ENCODE measurements at regions not wholly inside any gene's neighbourhood (a gene's known extent, or its start where the extent isn't known, plus 50 kb on each side); places are given as distances from the start of the nearest gene placed in this dataset.

DNA sequence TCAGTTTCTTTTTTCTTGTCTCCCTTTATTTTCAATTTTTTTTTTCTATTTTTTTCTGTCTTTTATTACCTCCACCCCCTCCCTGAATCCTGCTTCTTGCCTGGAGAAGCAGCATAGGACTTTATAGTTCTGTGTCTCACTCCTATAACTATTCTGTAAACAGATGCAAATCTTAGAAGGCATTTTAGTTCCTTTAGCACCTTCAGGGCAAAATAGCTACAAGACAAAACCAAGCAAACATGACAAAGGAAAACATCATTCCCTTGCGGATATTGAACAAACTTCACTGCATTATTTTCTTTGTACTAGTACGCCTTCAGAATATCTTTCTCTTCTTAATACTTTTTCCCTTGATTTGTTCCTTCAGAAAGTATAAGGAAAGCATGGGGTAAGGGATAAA lies 446.2 kb upstream of the CHORDC1 start:
- no peaks in the 10 kb centered on the region for H3K36me3 ChIP-seq (replicated peaks in 1 of 2; ENCODE audit: control insufficient read depth in 1 of 2, insufficient read depth in 2 of 2, low read length in 1 of 2)
- H3K9ac ChIP-seq: no peak overlapping the region
- no peak overlapping the region for H3K27ac ChIP-seq (ENCODE audit: low read depth in 2 of 2, low read length in 1 of 2)
- no peaks in the 10 kb centered on the region for H3K4me1 ChIP-seq (ENCODE audit: control insufficient read depth in 1 of 2, insufficient read depth in 2 of 2, low read depth in 1 of 2, low read length in 1 of 2)
- H3K27me3 ChIP-seq (ENCODE audit: insufficient read depth): no peaks in the 10 kb centered on the region
- no peaks in the 10 kb centered on the region for H3K9me2 ChIP-seq
- no peaks in the 10 kb centered on the region for H3K9me3 ChIP-seq
- no peaks in the 10 kb centered on the region for H4K20me1 ChIP-seq (ENCODE audit: insufficient read depth)
- TF ChIP-seq ELF1 (IDR thresholded peaks at IDR 0.05): no peak
- no peak for TF ChIP-seq POLR2AphosphoS5 (IDR thresholded peaks at IDR 0.05; ENCODE audit: low read depth, low read length)
- TF ChIP-seq, protein P1, sequence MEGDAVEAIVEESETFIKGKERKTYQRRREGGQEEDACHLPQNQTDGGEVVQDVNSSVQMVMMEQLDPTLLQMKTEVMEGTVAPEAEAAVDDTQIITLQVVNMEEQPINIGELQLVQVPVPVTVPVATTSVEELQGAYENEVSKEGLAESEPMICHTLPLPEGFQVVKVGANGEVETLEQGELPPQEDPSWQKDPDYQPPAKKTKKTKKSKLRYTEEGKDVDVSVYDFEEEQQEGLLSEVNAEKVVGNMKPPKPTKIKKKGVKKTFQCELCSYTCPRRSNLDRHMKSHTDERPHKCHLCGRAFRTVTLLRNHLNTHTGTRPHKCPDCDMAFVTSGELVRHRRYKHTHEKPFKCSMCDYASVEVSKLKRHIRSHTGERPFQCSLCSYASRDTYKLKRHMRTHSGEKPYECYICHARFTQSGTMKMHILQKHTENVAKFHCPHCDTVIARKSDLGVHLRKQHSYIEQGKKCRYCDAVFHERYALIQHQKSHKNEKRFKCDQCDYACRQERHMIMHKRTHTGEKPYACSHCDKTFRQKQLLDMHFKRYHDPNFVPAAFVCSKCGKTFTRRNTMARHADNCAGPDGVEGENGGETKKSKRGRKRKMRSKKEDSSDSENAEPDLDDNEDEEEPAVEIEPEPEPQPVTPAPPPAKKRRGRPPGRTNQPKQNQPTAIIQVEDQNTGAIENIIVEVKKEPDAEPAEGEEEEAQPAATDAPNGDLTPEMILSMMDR (IDR thresholded peaks at IDR 0.05): no peak
- TF ChIP-seq, protein P2, sequence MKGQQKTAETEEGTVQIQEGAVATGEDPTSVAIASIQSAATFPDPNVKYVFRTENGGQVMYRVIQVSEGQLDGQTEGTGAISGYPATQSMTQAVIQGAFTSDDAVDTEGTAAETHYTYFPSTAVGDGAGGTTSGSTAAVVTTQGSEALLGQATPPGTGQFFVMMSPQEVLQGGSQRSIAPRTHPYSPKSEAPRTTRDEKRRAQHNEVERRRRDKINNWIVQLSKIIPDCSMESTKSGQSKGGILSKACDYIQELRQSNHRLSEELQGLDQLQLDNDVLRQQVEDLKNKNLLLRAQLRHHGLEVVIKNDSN (IDR thresholded peaks at IDR 0.05; ENCODE audit: borderline replicate concordance, low read depth): no peak
- no peak for TF ChIP-seq MEF2A (IDR thresholded peaks at IDR 0.05; ENCODE audit: borderline replicate concordance, low read depth)
- TF ChIP-seq CHD2 (IDR thresholded peaks at IDR 0.05; ENCODE audit: low read length, partially characterized antibody): no peak
- TF ChIP-seq, protein P3, sequence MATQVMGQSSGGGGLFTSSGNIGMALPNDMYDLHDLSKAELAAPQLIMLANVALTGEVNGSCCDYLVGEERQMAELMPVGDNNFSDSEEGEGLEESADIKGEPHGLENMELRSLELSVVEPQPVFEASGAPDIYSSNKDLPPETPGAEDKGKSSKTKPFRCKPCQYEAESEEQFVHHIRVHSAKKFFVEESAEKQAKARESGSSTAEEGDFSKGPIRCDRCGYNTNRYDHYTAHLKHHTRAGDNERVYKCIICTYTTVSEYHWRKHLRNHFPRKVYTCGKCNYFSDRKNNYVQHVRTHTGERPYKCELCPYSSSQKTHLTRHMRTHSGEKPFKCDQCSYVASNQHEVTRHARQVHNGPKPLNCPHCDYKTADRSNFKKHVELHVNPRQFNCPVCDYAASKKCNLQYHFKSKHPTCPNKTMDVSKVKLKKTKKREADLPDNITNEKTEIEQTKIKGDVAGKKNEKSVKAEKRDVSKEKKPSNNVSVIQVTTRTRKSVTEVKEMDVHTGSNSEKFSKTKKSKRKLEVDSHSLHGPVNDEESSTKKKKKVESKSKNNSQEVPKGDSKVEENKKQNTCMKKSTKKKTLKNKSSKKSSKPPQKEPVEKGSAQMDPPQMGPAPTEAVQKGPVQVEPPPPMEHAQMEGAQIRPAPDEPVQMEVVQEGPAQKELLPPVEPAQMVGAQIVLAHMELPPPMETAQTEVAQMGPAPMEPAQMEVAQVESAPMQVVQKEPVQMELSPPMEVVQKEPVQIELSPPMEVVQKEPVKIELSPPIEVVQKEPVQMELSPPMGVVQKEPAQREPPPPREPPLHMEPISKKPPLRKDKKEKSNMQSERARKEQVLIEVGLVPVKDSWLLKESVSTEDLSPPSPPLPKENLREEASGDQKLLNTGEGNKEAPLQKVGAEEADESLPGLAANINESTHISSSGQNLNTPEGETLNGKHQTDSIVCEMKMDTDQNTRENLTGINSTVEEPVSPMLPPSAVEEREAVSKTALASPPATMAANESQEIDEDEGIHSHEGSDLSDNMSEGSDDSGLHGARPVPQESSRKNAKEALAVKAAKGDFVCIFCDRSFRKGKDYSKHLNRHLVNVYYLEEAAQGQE (IDR thresholded peaks at IDR 0.05; ENCODE audit: low read depth, low read length): no peak
- TF ChIP-seq, protein P4, sequence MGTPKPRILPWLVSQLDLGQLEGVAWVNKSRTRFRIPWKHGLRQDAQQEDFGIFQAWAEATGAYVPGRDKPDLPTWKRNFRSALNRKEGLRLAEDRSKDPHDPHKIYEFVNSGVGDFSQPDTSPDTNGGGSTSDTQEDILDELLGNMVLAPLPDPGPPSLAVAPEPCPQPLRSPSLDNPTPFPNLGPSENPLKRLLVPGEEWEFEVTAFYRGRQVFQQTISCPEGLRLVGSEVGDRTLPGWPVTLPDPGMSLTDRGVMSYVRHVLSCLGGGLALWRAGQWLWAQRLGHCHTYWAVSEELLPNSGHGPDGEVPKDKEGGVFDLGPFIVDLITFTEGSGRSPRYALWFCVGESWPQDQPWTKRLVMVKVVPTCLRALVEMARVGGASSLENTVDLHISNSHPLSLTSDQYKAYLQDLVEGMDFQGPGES (IDR thresholded peaks at IDR 0.05; ENCODE audit: low read depth, low read length): no peak
- no peak for TF ChIP-seq EP300 (IDR thresholded peaks at IDR 0.05; ENCODE audit: borderline replicate concordance in 1 of 2, low read depth in 1 of 2, low read length in 1 of 2)
- no peak for TF ChIP-seq FOXJ3 (CRISPR knock-in tag; IDR thresholded peaks at IDR 0.05)
- TF ChIP-seq TEAD4 (IDR thresholded peaks at IDR 0.05; ENCODE audit: borderline replicate concordance, insufficient read depth): no peak
- DNase-seq: no peak
- H3K79me2 ChIP-seq (ENCODE audit: insufficient read depth): no peaks in the 10 kb centered on the region
- WGBS (ENCODE audit: low lambda C conversion rate): 63% methylated on average over 2 of the region's 2 CpGs
- CTCF ChIA-PET: no interaction called here
- no peak overlapping the region for H2AFZ ChIP-seq (ENCODE audit: low read depth)
- POLR2A ChIA-PET: no interaction called here
- H3K4me3 ChIP-seq (ENCODE audit: low read depth in 2 of 2, low read length in 1 of 2): no peak overlapping the region
- no peak overlapping the region for H3K4me2 ChIP-seq
- no peaks in the 10 kb centered on the region for H3F3A ChIP-seq (replicated peaks; ENCODE audit: insufficient read depth)

All from SK-N-SH (cell line).